Naive thymus-derived CD8-positive, alpha-beta T cell (primary cell): ENCODE measurements at regions not wholly inside any gene's neighbourhood (a gene's known extent, or its start where the extent isn't known, plus 50 kb on each side); places are given as distances from the start of the nearest gene placed in this dataset.
A peak's percentile ranks its signal among the peaks of the same experiment; 100 is the strongest.

Experiments used
- ATAC-seq, 2 donors: fragments of 150-1000 bp; cut with Tn5 transposase in 1 of 2; sonication (Bioruptor Pico), chemical (Tn5 transposase) in 1 of 2; 1 replicate in 1 of 2; 2 replicates in 1 of 2; pipeline ENCODE4 v1.10.0; 2021; ENCODE audit warnings: mild to moderate bottlenecking in 2 of 2, moderate library complexity in 2 of 2
- POLR2A ChIA-PET: fragments of 350-600 bp; sonication (Branson Sonifier 250); formaldehyde crosslinking; loops from one replicate; lab custom pipeline; 2021; ENCODE audit warnings: antibody characterized with exemption; lab: Charles Lee
- DNase-seq, 10 donors: peaks; one replicate each; pipeline versions ENCODE4 v3.0.0 to v3.0.0-alpha.2; 2020 to 2022
- H3K27ac Mint-ChIP-seq, 10 donors: one replicate each; pipeline ENCODE4 v1.8.0; 2020 to 2022; ENCODE audit warnings: mild to moderate bottlenecking in 10 of 10, mixed read lengths in 10 of 10, moderate library complexity in 4 of 10, inconsistent platforms in 1 of 10
- H3K27me3 Mint-ChIP-seq, 5 donors: one replicate each; pipeline ENCODE4 v1.8.0; 2021 to 2022; ENCODE audit warnings: mixed read lengths in 5 of 5
- H3K36me3 Mint-ChIP-seq, 3 donors: one replicate each; pipeline ENCODE4 v1.8.0; 2020 to 2022; ENCODE audit warnings: mixed read lengths in 3 of 3, mild to moderate bottlenecking in 2 of 3, inconsistent platforms in 1 of 3
- H3K4me1 Mint-ChIP-seq, 4 donors: one replicate each; pipeline ENCODE4 v1.8.0; 2021 to 2022; ENCODE audit warnings: mixed read lengths in 4 of 4
- H3K4me3 Mint-ChIP-seq, 10 donors: one replicate each; pipeline ENCODE4 v1.8.0; 2020 to 2022; ENCODE audit warnings: mild to moderate bottlenecking in 10 of 10, mixed read lengths in 10 of 10, moderate library complexity in 6 of 10, inconsistent platforms in 1 of 10
- H3K9me3 Mint-ChIP-seq, 9 donors: one replicate each; pipeline ENCODE4 v1.8.0; 2020 to 2022; ENCODE audit warnings: mixed read lengths in 9 of 9, mild to moderate bottlenecking in 3 of 9, inconsistent platforms in 1 of 9, moderate library complexity in 1 of 9

DNA sequence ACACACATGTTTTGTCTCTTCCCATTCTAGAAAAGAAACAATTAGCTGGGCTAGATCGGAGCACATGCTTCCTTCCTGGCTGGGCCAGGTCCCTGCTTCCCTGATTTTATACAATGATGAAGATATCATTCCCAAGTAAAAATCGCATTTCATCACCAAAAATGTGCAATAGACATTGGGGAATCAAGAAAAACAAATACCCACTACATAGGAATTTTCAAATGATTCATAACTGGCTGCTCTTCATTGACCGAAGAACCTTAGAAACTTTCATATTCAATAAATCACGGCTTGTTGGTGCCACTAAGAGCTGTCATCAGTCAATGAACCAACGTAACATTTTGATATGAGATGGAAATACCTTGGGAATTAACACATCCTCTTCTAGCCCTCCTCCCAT, 373.6 kb upstream of the TRIB2 start:
- H3K27ac Mint-ChIP-seq = peak overlapping the region in 1 of 10 donors; percentile 9
- POLR2A ChIA-PET = no interaction called here
- H3K4me3 Mint-ChIP-seq = no peak overlapping the region
- no peaks in the 10 kb centered on the region for H3K36me3 Mint-ChIP-seq
- ATAC-seq (no peak), DNase-seq (no peak)
- H3K9me3 Mint-ChIP-seq = peaks cover 0 to 11% (median 0%) of the 10 kb centered on the region in 9 donors
- no peaks in the 10 kb centered on the region for H3K27me3 Mint-ChIP-seq
- H3K4me1 Mint-ChIP-seq = peaks cover 0 to 2% (median 0%) of the 10 kb centered on the region in 4 donors

GRCh38 chr2:12347066-12347493, 369.7 kb upstream of the TRIB2 start:
- H3K4me3 Mint-ChIP-seq = no peak overlapping the region
- ATAC-seq (no peak), DNase-seq (no peak)
- H3K27me3 Mint-ChIP-seq = no peaks in the 10 kb centered on the region
- H3K27ac Mint-ChIP-seq = no peak overlapping the region
- POLR2A ChIA-PET = interaction anchor here (0.6 kb wide), 1 partner anchor 425 kb away, joined by 4 read pairs; no protein-coding TSS in a partner anchor
- H3K4me1 Mint-ChIP-seq = no peaks in the 10 kb centered on the region
- no peaks in the 10 kb centered on the region for H3K36me3 Mint-ChIP-seq
- peaks cover 0 to 11% (median 0%) of the 10 kb centered on the region in 9 donors for H3K9me3 Mint-ChIP-seq

DNA sequence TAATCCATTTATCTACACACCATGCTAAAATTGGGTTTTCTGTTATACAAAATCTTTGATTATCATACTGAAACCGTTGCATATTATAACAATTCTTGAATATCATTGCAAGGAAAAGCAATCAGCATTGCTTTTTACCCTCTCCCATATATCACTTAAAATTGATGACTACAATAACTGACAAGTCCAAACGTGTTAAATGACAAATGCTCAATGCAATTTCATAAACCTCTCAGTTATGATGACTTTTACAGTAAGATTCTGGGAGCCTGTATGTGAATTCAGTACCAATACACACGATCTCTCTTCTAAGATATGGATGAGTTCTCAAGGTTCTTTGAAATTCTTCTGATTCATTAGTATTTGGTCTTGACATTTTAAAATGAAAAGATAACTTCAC, 368.5 kb upstream of the TRIB2 start:
- Mint-ChIP-seq H3K27ac (no peak overlapping the region), H3K36me3 (no peaks in the 10 kb centered on the region), H3K27me3 (no peaks in the 10 kb centered on the region), H3K4me1 (no peaks in the 10 kb centered on the region), H3K4me3 (no peak overlapping the region), H3K9me3 (peaks cover 0 to 6% (median 0%) of the 10 kb centered on the region in 9 donors)
- no peak for DNase-seq
- POLR2A ChIA-PET = no interaction called here
- no peak for ATAC-seq

DNA sequence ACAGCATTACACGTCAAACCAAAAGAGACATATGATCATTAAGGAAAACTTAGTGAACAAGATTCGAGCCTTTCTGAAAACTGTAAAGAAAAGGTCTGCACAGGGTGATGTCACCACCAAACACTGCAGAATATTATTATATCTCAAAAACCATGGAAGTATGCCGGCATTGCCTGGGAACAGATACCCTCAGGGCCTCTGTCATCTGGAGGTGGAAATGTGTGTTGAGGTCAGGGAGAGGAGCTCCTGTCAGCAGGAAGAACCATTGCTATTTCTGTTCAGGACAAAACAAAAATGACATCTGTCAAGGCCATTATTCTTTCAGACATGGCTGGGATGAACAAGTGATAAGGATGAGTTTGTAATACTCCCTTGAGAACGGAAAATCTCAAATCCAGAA, 365.9 kb upstream of the TRIB2 start:
- H3K4me3 Mint-ChIP-seq = no peak overlapping the region
- no peak for DNase-seq
- no peaks in the 10 kb centered on the region for H3K27me3 Mint-ChIP-seq
- H3K9me3 Mint-ChIP-seq = peaks cover 0 to 2% (median 0%) of the 10 kb centered on the region in 9 donors
- POLR2A ChIA-PET = interaction anchor here (0.6 kb wide), 1 partner anchor 140 kb away, joined by 4 read pairs; no protein-coding TSS in a partner anchor
- no peak for ATAC-seq
- no peak overlapping the region for H3K27ac Mint-ChIP-seq
- no peaks in the 10 kb centered on the region for H3K36me3 Mint-ChIP-seq
- H3K4me1 Mint-ChIP-seq = no peaks in the 10 kb centered on the region

DNA sequence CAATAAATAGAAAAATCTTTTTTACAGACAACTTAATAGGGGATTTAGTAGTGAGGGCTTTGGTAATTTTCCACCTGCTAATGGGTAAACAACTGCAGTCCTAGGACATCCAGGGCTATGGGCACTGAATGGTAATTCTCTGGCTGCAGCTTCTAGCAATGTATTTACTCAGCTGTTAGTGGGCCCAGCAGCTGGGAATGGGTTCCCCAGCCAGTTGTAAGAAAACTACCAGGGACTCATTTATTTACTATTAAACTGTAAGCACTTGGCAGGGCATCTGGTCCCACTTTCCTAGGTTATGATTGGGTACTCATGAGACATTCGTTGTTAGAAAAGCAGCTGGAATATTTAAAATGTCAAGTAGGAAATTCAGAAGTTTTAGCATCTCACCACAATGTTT, 363.8 kb upstream of the TRIB2 start:
- H3K27ac Mint-ChIP-seq = no peak overlapping the region
- ATAC-seq (no peak), DNase-seq (no peak)
- POLR2A ChIA-PET = no interaction called here
- no peaks in the 10 kb centered on the region for H3K36me3 Mint-ChIP-seq
- no peaks in the 10 kb centered on the region for H3K4me1 Mint-ChIP-seq
- peaks cover 0 to 5% (median 0%) of the 10 kb centered on the region in 9 donors for H3K9me3 Mint-ChIP-seq
- H3K4me3 Mint-ChIP-seq = no peak overlapping the region
- H3K27me3 Mint-ChIP-seq = peaks cover 0 to 2% (median 0%) of the 10 kb centered on the region in 5 donors

DNA sequence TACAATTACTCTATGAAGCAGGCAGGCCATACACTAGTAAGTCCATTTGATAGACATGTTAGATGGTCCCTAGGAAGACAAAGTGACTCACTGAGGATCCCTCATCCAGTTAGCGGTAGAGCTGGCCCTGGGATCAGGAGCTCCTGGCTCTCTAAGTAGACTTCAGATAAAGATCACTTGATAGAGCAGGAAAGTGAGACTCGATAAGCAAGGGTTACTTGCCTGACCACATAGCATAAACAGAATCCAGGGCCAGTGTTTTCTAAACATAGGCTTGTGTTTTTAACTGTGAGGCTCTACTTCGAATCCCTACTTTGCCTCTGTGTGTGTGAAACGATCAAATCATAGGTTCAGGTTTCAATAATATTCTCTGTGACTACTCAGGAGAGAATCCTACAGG, 355.2 kb upstream of the TRIB2 start:
- POLR2A ChIA-PET = no interaction called here
- H3K4me3 Mint-ChIP-seq = no peak overlapping the region

DNA sequence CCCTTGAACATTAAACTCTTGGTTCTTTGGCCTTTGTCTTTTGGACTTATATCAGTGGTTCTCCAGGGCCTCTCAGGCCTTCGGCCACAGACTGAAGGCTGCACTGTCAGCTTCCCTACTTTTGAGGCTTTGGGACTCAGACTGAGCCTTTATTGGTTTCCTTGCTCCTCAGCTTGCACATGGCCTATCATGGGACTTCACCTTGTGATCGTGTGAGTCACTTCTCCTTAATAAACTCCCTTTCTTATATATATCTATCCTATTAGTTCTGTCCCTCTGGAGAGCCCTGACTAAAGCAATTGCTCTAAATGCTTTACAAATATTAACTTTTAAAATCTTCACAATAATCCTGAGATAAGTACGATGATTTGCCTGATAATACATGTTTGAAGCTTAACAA, 353.6 kb upstream of the TRIB2 start:
- POLR2A ChIA-PET = no interaction called here
- no peak overlapping the region for H3K27ac Mint-ChIP-seq
- no peak overlapping the region for H3K4me3 Mint-ChIP-seq
- ATAC-seq (no peak), DNase-seq (no peak)
- no peaks in the 10 kb centered on the region for H3K27me3 Mint-ChIP-seq
- peaks cover 0 to 17% (median 13%) of the 10 kb centered on the region in 3 donors for H3K36me3 Mint-ChIP-seq
- peaks cover 0 to 21% (median 9%) of the 10 kb centered on the region in 9 donors for H3K9me3 Mint-ChIP-seq
- peaks cover 0 to 9% (median under 1%) of the 10 kb centered on the region in 4 donors for H3K4me1 Mint-ChIP-seq

More for the DNA sequence above, 355.2 kb upstream of the TRIB2 start:
- Mint-ChIP-seq H3K4me1 (peaks cover 0 to 9% (median 0%) of the 10 kb centered on the region in 4 donors), H3K36me3 (peaks cover 0 to 17% (median 13%) of the 10 kb centered on the region in 3 donors), H3K27ac (no peak overlapping the region), H3K27me3 (peaks cover 0 to under 1% (median 0%) of the 10 kb centered on the region in 5 donors), H3K9me3 (peaks cover 0 to 17% (median 7%) of the 10 kb centered on the region in 9 donors)
- ATAC-seq (no peak), DNase-seq (no peak)

- no peak for ATAC-seq
Measured at GRCh38 chr2:12363569-12363968, 353.2 kb upstream of the TRIB2 start.

GRCh38 chr2:12369566-12369965, 347.2 kb upstream of the TRIB2 start:
- POLR2A ChIA-PET = no interaction called here
- peaks cover 0 to 2% (median 0%) of the 10 kb centered on the region in 4 donors for H3K4me1 Mint-ChIP-seq
- H3K4me3 Mint-ChIP-seq = no peak overlapping the region
- DNase-seq = no peak
- no peak for ATAC-seq
- no peak overlapping the region for H3K27ac Mint-ChIP-seq
- H3K9me3 Mint-ChIP-seq = peaks cover 0 to 21% (median 9%) of the 10 kb centered on the region in 9 donors
- H3K27me3 Mint-ChIP-seq = no peaks in the 10 kb centered on the region
- peaks cover 0 to 15% (median 13%) of the 10 kb centered on the region in 3 donors for H3K36me3 Mint-ChIP-seq

More at GRCh38 chr2:12363569-12363968, 353.2 kb upstream of the TRIB2 start:
- H3K36me3 Mint-ChIP-seq = peaks cover 0 to 17% (median 13%) of the 10 kb centered on the region in 3 donors
- peaks cover 0 to 21% (median 9%) of the 10 kb centered on the region in 9 donors for H3K9me3 Mint-ChIP-seq
- no peak overlapping the region for H3K4me3 Mint-ChIP-seq
- H3K27ac Mint-ChIP-seq = no peak overlapping the region
- H3K27me3 Mint-ChIP-seq = no peaks in the 10 kb centered on the region
- POLR2A ChIA-PET = no interaction called here
- peaks cover 0 to 8% (median under 1%) of the 10 kb centered on the region in 4 donors for H3K4me1 Mint-ChIP-seq
- DNase-seq = no peak

- Mint-ChIP-seq H3K27me3 (no peaks in the 10 kb centered on the region), H3K9me3 (no peaks in the 10 kb centered on the region), H3K4me3 (peak overlapping the region in 1 of 10 donors; percentile 52), H3K27ac (peak overlapping the region in 1 of 10 donors; percentile 20), H3K36me3 (no peaks in the 10 kb centered on the region), H3K4me1 (peaks cover 5 to 8% (median 7%) of the 10 kb centered on the region in 4 donors)
- POLR2A ChIA-PET = no interaction called here
- ATAC-seq (no peak), DNase-seq (no peak)
Measured at GRCh38 chr2:12376025-12376424, 340.7 kb upstream of the TRIB2 start.

GRCh38 chr2:12379143-12379542, 337.6 kb upstream of the TRIB2 start:
- Mint-ChIP-seq H3K27me3 (no peaks in the 10 kb centered on the region), H3K36me3 (no peaks in the 10 kb centered on the region), H3K9me3 (peaks cover 0 to 1% (median 0%) of the 10 kb centered on the region in 9 donors), H3K4me1 (peaks cover 5 to 8% (median 7%) of the 10 kb centered on the region in 4 donors), H3K27ac (no peak overlapping the region), H3K4me3 (no peak overlapping the region)
- ATAC-seq (no peak), DNase-seq (no peak)
- POLR2A ChIA-PET = no interaction called here

DNA sequence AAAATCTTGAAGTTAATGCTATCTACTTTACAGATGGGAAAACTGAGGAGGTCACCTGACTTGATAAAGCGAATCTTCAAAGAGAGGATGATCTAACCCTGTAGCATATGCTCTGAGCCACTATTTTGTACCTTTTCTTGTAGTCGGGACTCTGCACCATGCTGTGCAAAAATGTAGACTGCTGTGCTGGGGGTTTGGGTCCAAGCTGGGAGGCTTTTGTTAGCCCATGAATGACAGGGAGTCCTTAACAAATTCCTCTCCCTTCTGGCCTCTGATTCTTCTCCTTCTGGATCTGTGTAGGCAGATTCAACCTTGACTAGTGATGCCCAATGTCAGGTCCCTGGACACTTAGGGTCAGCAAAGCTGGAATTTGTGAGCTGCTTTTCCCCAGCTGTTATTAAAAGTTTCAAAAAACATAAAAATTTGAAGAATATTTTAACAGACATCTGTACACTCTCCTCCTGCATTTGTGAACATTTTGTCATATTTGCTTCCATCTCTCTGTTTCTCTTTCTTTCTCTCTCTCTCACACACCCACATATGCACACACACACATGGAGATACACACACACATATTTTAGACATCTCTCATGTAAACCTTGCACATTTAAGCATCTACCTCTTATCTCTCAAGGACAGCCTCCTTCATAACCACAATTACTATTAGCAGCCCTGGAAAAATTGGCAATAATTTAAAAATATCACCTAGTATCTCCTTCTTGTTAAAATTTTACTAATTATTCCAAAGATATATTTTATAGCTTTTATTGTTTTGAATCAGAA, 335.0 kb upstream of the TRIB2 start:
- POLR2A ChIA-PET = no interaction called here
- DNase-seq = no peak
- H3K27me3 Mint-ChIP-seq = no peaks in the 10 kb centered on the region
- no peaks in the 10 kb centered on the region for H3K4me1 Mint-ChIP-seq
- peaks cover 0 to 6% (median 0%) of the 10 kb centered on the region in 9 donors for H3K9me3 Mint-ChIP-seq
- no peak overlapping the region for H3K4me3 Mint-ChIP-seq
- ATAC-seq = no peak
- H3K36me3 Mint-ChIP-seq = no peaks in the 10 kb centered on the region
- no peak overlapping the region for H3K27ac Mint-ChIP-seq

- no peaks in the 10 kb centered on the region for H3K4me1 Mint-ChIP-seq
- H3K27me3 Mint-ChIP-seq = no peaks in the 10 kb centered on the region
- DNase-seq (no peak), ATAC-seq (no peak)
- H3K4me3 Mint-ChIP-seq = no peak overlapping the region
- no peak overlapping the region for H3K27ac Mint-ChIP-seq
- no peaks in the 10 kb centered on the region for H3K36me3 Mint-ChIP-seq
- peaks cover 0 to 7% (median 1%) of the 10 kb centered on the region in 9 donors for H3K9me3 Mint-ChIP-seq
- POLR2A ChIA-PET = no interaction called here
Measured at GRCh38 chr2:12382366-12382765, 334.4 kb upstream of the TRIB2 start.
